ENCODE measurements at regions not wholly inside any gene's neighbourhood (a gene's known extent, or its start where the extent isn't known, plus 50 kb on each side); places are given as distances from the start of the nearest gene placed in this dataset.

DNA sequence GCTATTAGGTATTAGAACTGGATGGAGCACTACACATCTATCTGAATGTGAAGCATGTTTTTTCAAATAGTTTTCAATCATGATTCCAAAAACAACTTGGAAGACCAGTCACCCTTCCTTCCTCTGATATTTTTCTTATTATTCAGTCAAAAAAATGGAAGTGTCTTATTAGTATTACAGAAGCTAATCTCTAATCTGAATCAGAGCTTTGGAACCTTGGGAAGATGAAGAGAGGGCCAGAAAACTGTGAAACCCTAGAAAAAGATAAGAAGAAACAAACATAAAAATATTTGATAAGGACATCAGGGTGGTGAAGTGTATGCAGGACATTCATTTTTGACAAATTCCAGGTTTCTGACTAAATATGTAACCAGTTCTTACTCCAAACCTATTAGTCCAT is 166.3 kb upstream of the PRSS16 start (continued):
- no peak for TF ChIP-seq ZNF462 (CRISPR knock-in tag; IDR thresholded peaks at IDR 0.05)
- no peak for TF ChIP-seq CTCF (conservative IDR thresholded peaks at IDR 0.05; ENCODE audit: low read depth in 2 of 2)

DNA sequence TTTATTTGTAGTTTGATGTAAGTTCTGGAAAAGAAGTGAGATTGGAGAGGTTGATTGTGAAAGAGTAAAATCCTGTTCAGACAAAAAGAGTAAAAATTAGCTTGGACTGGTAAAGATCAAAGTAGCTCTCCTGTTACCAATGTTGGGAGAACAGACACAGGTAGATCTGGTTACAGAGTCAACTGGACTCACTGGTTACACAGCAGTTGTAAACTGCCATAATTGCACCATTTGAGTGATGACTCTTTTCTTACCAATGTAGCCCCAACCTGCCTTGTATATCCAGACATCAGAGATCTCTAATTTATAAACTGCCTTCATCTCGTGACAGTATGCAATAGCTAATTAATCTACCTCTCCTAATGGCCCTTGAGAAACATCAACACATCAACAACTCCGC is 165.6 kb upstream of the PRSS16 start:
- Histone ChIP-seq H3K4me3 (no peak overlapping the region), H2AFZ (no peak overlapping the region), H3K4me2 (no peak overlapping the region), H3K4me1 (ENCODE audit: insufficient read depth) (no peaks in the 10 kb centered on the region), H3K9me2 (ENCODE audit: insufficient read depth) (no peaks in the 10 kb centered on the region), H4K20me1 (replicated peaks; ENCODE audit: insufficient read depth) (no peaks in the 10 kb centered on the region), H3K27me3 (ENCODE audit: insufficient read depth) (no peaks in the 10 kb centered on the region), H3K79me2 (replicated peaks; ENCODE audit: insufficient read depth) (no peaks in the 10 kb centered on the region), H3K36me3 (ENCODE audit: insufficient read depth) (no peaks in the 10 kb centered on the region), H3F3A (replicated peaks; ENCODE audit: low read depth) (no peaks in the 10 kb centered on the region), H3K27ac (ENCODE audit: low read depth) (no peak overlapping the region)
- Mint-ChIP-seq H3K27me3 (ENCODE audit: insufficient read depth, low read depth, poor library complexity) (peaks cover 1% of the 10 kb centered on the region), H3K4me3 (no peak overlapping the region), H3K36me3 (ENCODE audit: low read depth) (no peaks in the 10 kb centered on the region), H3K4me1 (no peaks in the 10 kb centered on the region; the same call in 2 of the 3 replicates), H3K9me3 (no peaks in the 10 kb centered on the region), H3K27ac (no peak overlapping the region)
- ATAC-seq (no peak), DNase-seq (ENCODE audit: low spot score) (no peak)
- TF ChIP-seq, protein P1, sequence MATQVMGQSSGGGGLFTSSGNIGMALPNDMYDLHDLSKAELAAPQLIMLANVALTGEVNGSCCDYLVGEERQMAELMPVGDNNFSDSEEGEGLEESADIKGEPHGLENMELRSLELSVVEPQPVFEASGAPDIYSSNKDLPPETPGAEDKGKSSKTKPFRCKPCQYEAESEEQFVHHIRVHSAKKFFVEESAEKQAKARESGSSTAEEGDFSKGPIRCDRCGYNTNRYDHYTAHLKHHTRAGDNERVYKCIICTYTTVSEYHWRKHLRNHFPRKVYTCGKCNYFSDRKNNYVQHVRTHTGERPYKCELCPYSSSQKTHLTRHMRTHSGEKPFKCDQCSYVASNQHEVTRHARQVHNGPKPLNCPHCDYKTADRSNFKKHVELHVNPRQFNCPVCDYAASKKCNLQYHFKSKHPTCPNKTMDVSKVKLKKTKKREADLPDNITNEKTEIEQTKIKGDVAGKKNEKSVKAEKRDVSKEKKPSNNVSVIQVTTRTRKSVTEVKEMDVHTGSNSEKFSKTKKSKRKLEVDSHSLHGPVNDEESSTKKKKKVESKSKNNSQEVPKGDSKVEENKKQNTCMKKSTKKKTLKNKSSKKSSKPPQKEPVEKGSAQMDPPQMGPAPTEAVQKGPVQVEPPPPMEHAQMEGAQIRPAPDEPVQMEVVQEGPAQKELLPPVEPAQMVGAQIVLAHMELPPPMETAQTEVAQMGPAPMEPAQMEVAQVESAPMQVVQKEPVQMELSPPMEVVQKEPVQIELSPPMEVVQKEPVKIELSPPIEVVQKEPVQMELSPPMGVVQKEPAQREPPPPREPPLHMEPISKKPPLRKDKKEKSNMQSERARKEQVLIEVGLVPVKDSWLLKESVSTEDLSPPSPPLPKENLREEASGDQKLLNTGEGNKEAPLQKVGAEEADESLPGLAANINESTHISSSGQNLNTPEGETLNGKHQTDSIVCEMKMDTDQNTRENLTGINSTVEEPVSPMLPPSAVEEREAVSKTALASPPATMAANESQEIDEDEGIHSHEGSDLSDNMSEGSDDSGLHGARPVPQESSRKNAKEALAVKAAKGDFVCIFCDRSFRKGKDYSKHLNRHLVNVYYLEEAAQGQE (IDR thresholded peaks at IDR 0.05; ENCODE audit: unreplicated experiment), result no peak
- TF ChIP-seq EZH2phosphoT487 (IDR thresholded peaks at IDR 0.05; ENCODE audit: unreplicated experiment) (no peak), JUNB (IDR thresholded peaks at IDR 0.05; ENCODE audit: unreplicated experiment) (no peak), CREB1 (CRISPR knock-in tag; IDR thresholded peaks at IDR 0.05; ENCODE audit: low read depth) (no peak), CTCF (conservative IDR thresholded peaks at IDR 0.05; ENCODE audit: low read depth in 2 of 2) (no peak)
